Epithelial cell of prostate (primary cell): ENCODE measurements at regions not wholly inside any gene's neighbourhood (a gene's known extent, or its start where the extent isn't known, plus 50 kb on each side); places are given as distances from the start of the nearest gene placed in this dataset.
"Not testable (repeated sequence)": the region's sequence is repeated elsewhere in the genome, so short reads cannot be mapped to it uniquely, and the experiment has no call there.

Experiments
- DNase-seq: peaks from one replicate; pipeline ENCODE4 v3.0.0-alpha.2; 2011; ENCODE audit warnings: low read depth, low spot score
- H3K27ac ChIP-seq: fragments of 450-650 bp; 2 replicates; pipeline ENCODE4 v1.5.1; 2017; ENCODE audit warnings: mild to moderate bottlenecking

- H3K27ac ChIP-seq, DNase-seq: not testable (repeated sequence)
Observed at GRCh38 chr12:116380740-116381139, 103.2 kb upstream of the MED13L start.

GRCh38 chr12:116381240-116381743, 103.8 kb upstream of the MED13L start:
- H3K27ac ChIP-seq: no peak overlapping the region
- no peak for DNase-seq

GRCh38 chr12:116381744-116382685, 104.5 kb upstream of the MED13L start:
- H3K27ac ChIP-seq: no peak overlapping the region
- DNase-seq: no peak

- H3K27ac ChIP-seq: no peak overlapping the region
- no peak for DNase-seq
Observed at GRCh38 chr12:116382686-116383530, 105.4 kb upstream of the MED13L start.

- no peak overlapping the region for H3K27ac ChIP-seq
- DNase-seq: no peak
Observed at GRCh38 chr12:116384175-116384574, 106.7 kb upstream of the MED13L start.

- no peak for DNase-seq
- no peak overlapping the region for H3K27ac ChIP-seq
Observed at GRCh38 chr12:116384691-116385485, 107.4 kb upstream of the MED13L start.

- H3K27ac ChIP-seq: no peak overlapping the region
- no peak for DNase-seq
Observed at GRCh38 chr12:116385486-116386217, 108.2 kb upstream of the MED13L start.

- no peak for DNase-seq
- no peak overlapping the region for H3K27ac ChIP-seq
Observed at GRCh38 chr12:116389326-116389725, 111.8 kb upstream of the MED13L start.

- no peak overlapping the region for H3K27ac ChIP-seq
- DNase-seq: peak; percentile 92
Observed at GRCh38 chr12:116389990-116390389, 112.5 kb upstream of the MED13L start.

- no peak for DNase-seq
- H3K27ac ChIP-seq: no peak overlapping the region
Observed at GRCh38 chr12:116390401-116391335, 113.2 kb upstream of the MED13L start.

- DNase-seq: no peak
Observed at GRCh38 chr12:116391501-116391900, 114.0 kb upstream of the MED13L start.

GRCh38 chr12:116392061-116392460, 114.6 kb upstream of the MED13L start:
- no peak for DNase-seq
- no peak overlapping the region for H3K27ac ChIP-seq

More at GRCh38 chr12:116391501-116391900, 114.0 kb upstream of the MED13L start:
- H3K27ac ChIP-seq: no peak overlapping the region

- no peak for DNase-seq
- no peak overlapping the region for H3K27ac ChIP-seq
Observed at GRCh38 chr12:116393255-116393654, 115.8 kb upstream of the MED13L start.

- H3K27ac ChIP-seq: no peak overlapping the region
- DNase-seq: no peak
Observed at GRCh38 chr12:116393859-116394650, 116.6 kb upstream of the MED13L start.

GRCh38 chr12:116395396-116395795, 117.9 kb upstream of the MED13L start:
- DNase-seq: no peak
- no peak overlapping the region for H3K27ac ChIP-seq

GRCh38 chr12:116397148-116397547, 119.7 kb upstream of the MED13L start:
- H3K27ac ChIP-seq: no peak overlapping the region
- DNase-seq: no peak

- H3K27ac ChIP-seq: no peak overlapping the region
- no peak for DNase-seq
Observed at GRCh38 chr12:116398193-116398592, 120.7 kb upstream of the MED13L start.

GRCh38 chr12:116399055-116399454, 121.6 kb upstream of the MED13L start:
- no peak overlapping the region for H3K27ac ChIP-seq
- DNase-seq: no peak
